ENCODE measurements at regions not wholly inside any gene's neighbourhood (a gene's known extent, or its start where the extent isn't known, plus 50 kb on each side); places are given as distances from the start of the nearest gene placed in this dataset.

- Histone ChIP-seq H3K9me3 (no peaks in the 10 kb centered on the region), H3K36me3 (no peaks in the 10 kb centered on the region), H3K27ac (no peak overlapping the region), H3K4me1 (replicated peaks) (no peaks in the 10 kb centered on the region), H3K27me3 (replicated peaks; ENCODE audit: insufficient read depth) (no peaks in the 10 kb centered on the region), H3K4me3 (no peak overlapping the region)
- TF ChIP-seq CTCF (IDR thresholded peaks at IDR 0.05): no peak
- no peak for TF ChIP-seq POLR2A (IDR thresholded peaks at IDR 0.05)
- no peak for TF ChIP-seq POLR2AphosphoS5 (IDR thresholded peaks at IDR 0.05)
- WGBS: 69% methylated on average over 6 of the region's 6 CpGs
- no peak for DNase-seq (ENCODE audit: low spot score)
- intact Hi-C loops (cut with DNase I): loop anchor here (5.0 kb wide), 1 partner anchor 573 kb away; no protein-coding TSS in a partner anchor
Observed at GRCh38 chr12:127680516-127680915, 586.5 kb upstream of the TMEM132C start.

- intact Hi-C loops (cut with DNase I): loop anchor here (5.0 kb wide), 1 partner anchor 574 kb away; no protein-coding TSS in a partner anchor
Observed at GRCh38 chr12:127681151-127681754, 585.7 kb upstream of the TMEM132C start.

GRCh38 chr12:127685491-127685890, 581.5 kb upstream of the TMEM132C start:
- no peak overlapping the region for H3K4me3 ChIP-seq
- no peak for DNase-seq (ENCODE audit: low spot score)
- H3K9me3 ChIP-seq: no peaks in the 10 kb centered on the region
- no peaks in the 10 kb centered on the region for H3K27me3 ChIP-seq (replicated peaks; ENCODE audit: insufficient read depth)
- no peak for TF ChIP-seq POLR2A (IDR thresholded peaks at IDR 0.05)
- TF ChIP-seq POLR2AphosphoS5 (IDR thresholded peaks at IDR 0.05): no peak
- no peak for TF ChIP-seq CTCF (IDR thresholded peaks at IDR 0.05)
- no peaks in the 10 kb centered on the region for H3K36me3 ChIP-seq
- WGBS: 65% methylated on average over 2 of the region's 2 CpGs
- H3K27ac ChIP-seq: no peak overlapping the region
- intact Hi-C loops (cut with DNase I): no loop called here
- H3K4me1 ChIP-seq (replicated peaks): no peaks in the 10 kb centered on the region

More at GRCh38 chr12:127681151-127681754, 585.7 kb upstream of the TMEM132C start:
- DNase-seq (ENCODE audit: low spot score): no peak
- no peak overlapping the region for H3K4me3 ChIP-seq
- no peaks in the 10 kb centered on the region for H3K4me1 ChIP-seq (replicated peaks)
- no peak overlapping the region for H3K27ac ChIP-seq
- no peaks in the 10 kb centered on the region for H3K9me3 ChIP-seq
- 81% methylated on average over 9 of the region's 9 CpGs for WGBS
- no peaks in the 10 kb centered on the region for H3K27me3 ChIP-seq (replicated peaks; ENCODE audit: insufficient read depth)
- H3K36me3 ChIP-seq: no peaks in the 10 kb centered on the region
- TF ChIP-seq POLR2AphosphoS5 (IDR thresholded peaks at IDR 0.05) (no peak), CTCF (IDR thresholded peaks at IDR 0.05) (no peak), POLR2A (IDR thresholded peaks at IDR 0.05) (no peak)

- no peaks in the 10 kb centered on the region for H3K27me3 ChIP-seq (replicated peaks; ENCODE audit: insufficient read depth)
- H3K4me1 ChIP-seq (replicated peaks): no peaks in the 10 kb centered on the region
- no peak for TF ChIP-seq POLR2AphosphoS5 (IDR thresholded peaks at IDR 0.05)
- no peak for TF ChIP-seq POLR2A (IDR thresholded peaks at IDR 0.05)
- TF ChIP-seq CTCF (IDR thresholded peaks at IDR 0.05): no peak
- DNase-seq (ENCODE audit: low spot score): no peak
- no peak overlapping the region for H3K4me3 ChIP-seq
- intact Hi-C loops (cut with DNase I): no loop called here
- H3K27ac ChIP-seq: no peak overlapping the region
- no peaks in the 10 kb centered on the region for H3K36me3 ChIP-seq
- WGBS: 53% methylated on average over 9 of the region's 9 CpGs
- H3K9me3 ChIP-seq: no peaks in the 10 kb centered on the region
Observed at GRCh38 chr12:127685931-127686330, 581.0 kb upstream of the TMEM132C start.

- intact Hi-C loops (cut with DNase I): no loop called here
- H3K27ac ChIP-seq: no peak overlapping the region
- no peak overlapping the region for H3K4me3 ChIP-seq
- WGBS: 43% methylated on average over 2 of the region's 2 CpGs
- no peaks in the 10 kb centered on the region for H3K36me3 ChIP-seq
- H3K4me1 ChIP-seq (replicated peaks): no peaks in the 10 kb centered on the region
- no peak for DNase-seq (ENCODE audit: low spot score)
- H3K27me3 ChIP-seq (replicated peaks; ENCODE audit: insufficient read depth): no peaks in the 10 kb centered on the region
- no peaks in the 10 kb centered on the region for H3K9me3 ChIP-seq
- TF ChIP-seq POLR2AphosphoS5 (IDR thresholded peaks at IDR 0.05) (no peak), CTCF (IDR thresholded peaks at IDR 0.05) (no peak), POLR2A (IDR thresholded peaks at IDR 0.05) (no peak)
Observed at GRCh38 chr12:127687181-127687580, 579.8 kb upstream of the TMEM132C start.

All from prostate gland (tissue), 2 donors.